ENCODE measurements at regions not wholly inside any gene's neighbourhood (a gene's known extent, or its start where the extent isn't known, plus 50 kb on each side); places are given as distances from the start of the nearest gene placed in this dataset.
"Not testable (repeated sequence)": the region's sequence is repeated elsewhere in the genome, so short reads cannot be mapped to it uniquely, and the experiment has no call there.

GRCh38 chr7:123264820-123265219, 65.1 kb upstream of the SLC13A1 start:
- TF ChIP-seq CTCF, POLR2A (IDR thresholded peaks at IDR 0.05): not testable (repeated sequence)
